ENCODE measurements at regions not wholly inside any gene's neighbourhood (a gene's known extent, or its start where the extent isn't known, plus 50 kb on each side); places are given as distances from the start of the nearest gene placed in this dataset.

- no peak overlapping the region for H3K27ac Mint-ChIP-seq
- CTCF ChIA-PET = no interaction called here
- no peak for DNase-seq (ENCODE audit: low spot score)
- TF ChIP-seq SOX15 (CRISPR knock-in tag; IDR thresholded peaks at IDR 0.05) (no peak), ZBTB21 (CRISPR knock-in tag; IDR thresholded peaks at IDR 0.05; ENCODE audit: borderline replicate concordance) (no peak), GRHL2 (CRISPR knock-in tag; IDR thresholded peaks at IDR 0.05; ENCODE audit: insufficient replicate concordance, severe bottlenecking) (no peak), CBFB (CRISPR knock-in tag; IDR thresholded peaks at IDR 0.05; ENCODE audit: low read depth) (no peak), ZNF512 (CRISPR knock-in tag; IDR thresholded peaks at IDR 0.05; ENCODE audit: borderline replicate concordance) (no peak), OVOL2 (CRISPR knock-in tag; IDR thresholded peaks at IDR 0.05; ENCODE audit: borderline replicate concordance) (no peak), CREB1 (CRISPR knock-in tag; IDR thresholded peaks at IDR 0.05) (no peak), TCF7 (CRISPR knock-in tag; IDR thresholded peaks at IDR 0.05; ENCODE audit: low read depth) (no peak), ZNF423 (CRISPR knock-in tag; IDR thresholded peaks at IDR 0.05) (no peak), AFF4 (CRISPR knock-in tag; IDR thresholded peaks at IDR 0.05; ENCODE audit: borderline replicate concordance) (no peak), ARID4B (CRISPR knock-in tag; IDR thresholded peaks at IDR 0.05; ENCODE audit: borderline replicate concordance) (no peak), NR2C2 (CRISPR knock-in tag; IDR thresholded peaks at IDR 0.05) (no peak), ATF1 (CRISPR knock-in tag; IDR thresholded peaks at IDR 0.05) (no peak), USF1 (CRISPR knock-in tag; IDR thresholded peaks at IDR 0.05) (no peak)
- TF ChIP-seq, protein P1, sequence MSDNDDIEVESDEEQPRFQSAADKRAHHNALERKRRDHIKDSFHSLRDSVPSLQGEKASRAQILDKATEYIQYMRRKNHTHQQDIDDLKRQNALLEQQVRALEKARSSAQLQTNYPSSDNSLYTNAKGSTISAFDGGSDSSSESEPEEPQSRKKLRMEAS (CRISPR knock-in tag; IDR thresholded peaks at IDR 0.05) = no peak
- TF ChIP-seq, protein P2, sequence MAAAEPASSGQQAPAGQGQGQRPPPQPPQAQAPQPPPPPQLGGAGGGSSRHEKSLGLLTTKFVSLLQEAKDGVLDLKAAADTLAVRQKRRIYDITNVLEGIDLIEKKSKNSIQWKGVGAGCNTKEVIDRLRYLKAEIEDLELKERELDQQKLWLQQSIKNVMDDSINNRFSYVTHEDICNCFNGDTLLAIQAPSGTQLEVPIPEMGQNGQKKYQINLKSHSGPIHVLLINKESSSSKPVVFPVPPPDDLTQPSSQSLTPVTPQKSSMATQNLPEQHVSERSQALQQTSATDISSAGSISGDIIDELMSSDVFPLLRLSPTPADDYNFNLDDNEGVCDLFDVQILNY (CRISPR knock-in tag; IDR thresholded peaks at IDR 0.05) = no peak
- TF ChIP-seq, protein P3, sequence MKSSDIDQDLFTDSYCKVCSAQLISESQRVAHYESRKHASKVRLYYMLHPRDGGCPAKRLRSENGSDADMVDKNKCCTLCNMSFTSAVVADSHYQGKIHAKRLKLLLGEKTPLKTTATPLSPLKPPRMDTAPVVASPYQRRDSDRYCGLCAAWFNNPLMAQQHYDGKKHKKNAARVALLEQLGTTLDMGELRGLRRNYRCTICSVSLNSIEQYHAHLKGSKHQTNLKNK (CRISPR knock-in tag; IDR thresholded peaks at IDR 0.05) = no peak
- TF ChIP-seq, protein P4, sequence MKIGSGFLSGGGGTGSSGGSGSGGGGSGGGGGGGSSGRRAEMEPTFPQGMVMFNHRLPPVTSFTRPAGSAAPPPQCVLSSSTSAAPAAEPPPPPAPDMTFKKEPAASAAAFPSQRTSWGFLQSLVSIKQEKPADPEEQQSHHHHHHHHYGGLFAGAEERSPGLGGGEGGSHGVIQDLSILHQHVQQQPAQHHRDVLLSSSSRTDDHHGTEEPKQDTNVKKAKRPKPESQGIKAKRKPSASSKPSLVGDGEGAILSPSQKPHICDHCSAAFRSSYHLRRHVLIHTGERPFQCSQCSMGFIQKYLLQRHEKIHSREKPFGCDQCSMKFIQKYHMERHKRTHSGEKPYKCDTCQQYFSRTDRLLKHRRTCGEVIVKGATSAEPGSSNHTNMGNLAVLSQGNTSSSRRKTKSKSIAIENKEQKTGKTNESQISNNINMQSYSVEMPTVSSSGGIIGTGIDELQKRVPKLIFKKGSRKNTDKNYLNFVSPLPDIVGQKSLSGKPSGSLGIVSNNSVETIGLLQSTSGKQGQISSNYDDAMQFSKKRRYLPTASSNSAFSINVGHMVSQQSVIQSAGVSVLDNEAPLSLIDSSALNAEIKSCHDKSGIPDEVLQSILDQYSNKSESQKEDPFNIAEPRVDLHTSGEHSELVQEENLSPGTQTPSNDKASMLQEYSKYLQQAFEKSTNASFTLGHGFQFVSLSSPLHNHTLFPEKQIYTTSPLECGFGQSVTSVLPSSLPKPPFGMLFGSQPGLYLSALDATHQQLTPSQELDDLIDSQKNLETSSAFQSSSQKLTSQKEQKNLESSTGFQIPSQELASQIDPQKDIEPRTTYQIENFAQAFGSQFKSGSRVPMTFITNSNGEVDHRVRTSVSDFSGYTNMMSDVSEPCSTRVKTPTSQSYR (CRISPR knock-in tag; IDR thresholded peaks at IDR 0.05) = no peak
- no peaks in the 10 kb centered on the region for H3K36me3 Mint-ChIP-seq
- ATAC-seq = no peak
- H3K27me3 Mint-ChIP-seq (ENCODE audit: low read depth) = peaks cover 3% of the 10 kb centered on the region
- H3K4me1 Mint-ChIP-seq = no peaks in the 10 kb centered on the region
- POLR2A ChIA-PET = no interaction called here
- H3K9me3 Mint-ChIP-seq = peaks cover 11% of the 10 kb centered on the region
- H3K4me3 Mint-ChIP-seq = no peak overlapping the region
Measured at GRCh38 chr3:55352668-55353067, 134.4 kb downstream of the WNT5A start.
